Mesenteric fat pad (tissue), 1 donor: ENCODE measurements at regions not wholly inside any gene's neighbourhood (a gene's known extent, or its start where the extent isn't known, plus 50 kb on each side); places are given as distances from the start of the nearest gene placed in this dataset.

Experiments used
- DNase-seq: peaks from one replicate; pipeline ENCODE4 v3.0.0-alpha.2; 2020; ENCODE audit warnings: low spot score
- donor health status: DM: yes; HTN: yes; CAD: no.

- DNase-seq = no peak
Measured at GRCh38 chr6:98672681-98673475, 161.5 kb upstream of the POU3F2 start.

- no peak for DNase-seq
Measured at GRCh38 chr6:98678481-98678880, 155.9 kb upstream of the POU3F2 start.

GRCh38 chr6:98686008-98686601, 148.3 kb upstream of the POU3F2 start:
- DNase-seq = no peak

GRCh38 chr6:98687752-98688151, 146.6 kb upstream of the POU3F2 start:
- no peak for DNase-seq

- no peak for DNase-seq
Measured at GRCh38 chr6:98695091-98695801, 139.1 kb upstream of the POU3F2 start.

GRCh38 chr6:98711380-98711779, 123.0 kb upstream of the POU3F2 start:
- no peak for DNase-seq

- no peak for DNase-seq
Measured at GRCh38 chr6:98716341-98716740, 118.0 kb upstream of the POU3F2 start.

GRCh38 chr6:98717322-98717877, 117.0 kb upstream of the POU3F2 start:
- DNase-seq = no peak

- DNase-seq = no peak
Measured at GRCh38 chr6:98717988-98718387, 116.4 kb upstream of the POU3F2 start.

- DNase-seq = no peak
Measured at GRCh38 chr6:98724537-98724936, 109.8 kb upstream of the POU3F2 start.

GRCh38 chr6:98747273-98747672, 87.1 kb upstream of the POU3F2 start:
- DNase-seq = no peak

- no peak for DNase-seq
Measured at GRCh38 chr6:98747960-98748359, 86.4 kb upstream of the POU3F2 start.

GRCh38 chr6:98759459-98759858, 74.9 kb upstream of the POU3F2 start:
- DNase-seq = no peak

GRCh38 chr6:98764373-98764911, 69.9 kb upstream of the POU3F2 start:
- no peak for DNase-seq

- DNase-seq = no peak
Measured at GRCh38 chr6:98769546-98769945, 64.8 kb upstream of the POU3F2 start.

GRCh38 chr6:98775205-98775604, 59.2 kb upstream of the POU3F2 start:
- DNase-seq = no peak

GRCh38 chr6:98777762-98778161, 56.6 kb upstream of the POU3F2 start:
- DNase-seq = no peak

- no peak for DNase-seq
Measured at GRCh38 chr6:98779618-98780017, 54.8 kb upstream of the POU3F2 start.

GRCh38 chr6:98782772-98783171, 51.6 kb upstream of the POU3F2 start:
- DNase-seq = no peak

- DNase-seq = no peak
Measured at GRCh38 chr6:98783578-98783977, 50.8 kb upstream of the POU3F2 start.
